ENCODE measurements at regions not wholly inside any gene's neighbourhood (a gene's known extent, or its start where the extent isn't known, plus 50 kb on each side); places are given as distances from the start of the nearest gene placed in this dataset.

- no peak overlapping the region for H3K4me3 ChIP-seq
- no peaks in the 10 kb centered on the region for H3K4me1 ChIP-seq
- no peaks in the 10 kb centered on the region for H3K36me3 ChIP-seq
- no peaks in the 10 kb centered on the region for H3K9me3 ChIP-seq
- H3K27ac ChIP-seq: no peak overlapping the region
- no peaks in the 10 kb centered on the region for H3K27me3 ChIP-seq
- TF ChIP-seq CTCF (IDR thresholded peaks at IDR 0.05): no peak
- intact Hi-C loops (cut with DNase I): no loop called here
- DNase-seq (ENCODE audit: low spot score in 2 of 2): no peak
Measured at GRCh38 chr3:159429702-159430101, 558.9 kb upstream of the IL12A start.

GRCh38 chr3:159432682-159433340 is 555.8 kb upstream of the IL12A start:
- Histone ChIP-seq H3K36me3 (no peaks in the 10 kb centered on the region), H3K27me3 (no peaks in the 10 kb centered on the region), H3K9me3 (no peaks in the 10 kb centered on the region), H3K4me1 (no peaks in the 10 kb centered on the region), H3K4me3 (no peak overlapping the region), H3K27ac (no peak overlapping the region)
- no peak for TF ChIP-seq CTCF (IDR thresholded peaks at IDR 0.05)
- DNase-seq (ENCODE audit: low spot score in 2 of 2): no peak
- intact Hi-C loops (cut with DNase I): no loop called here

DNA sequence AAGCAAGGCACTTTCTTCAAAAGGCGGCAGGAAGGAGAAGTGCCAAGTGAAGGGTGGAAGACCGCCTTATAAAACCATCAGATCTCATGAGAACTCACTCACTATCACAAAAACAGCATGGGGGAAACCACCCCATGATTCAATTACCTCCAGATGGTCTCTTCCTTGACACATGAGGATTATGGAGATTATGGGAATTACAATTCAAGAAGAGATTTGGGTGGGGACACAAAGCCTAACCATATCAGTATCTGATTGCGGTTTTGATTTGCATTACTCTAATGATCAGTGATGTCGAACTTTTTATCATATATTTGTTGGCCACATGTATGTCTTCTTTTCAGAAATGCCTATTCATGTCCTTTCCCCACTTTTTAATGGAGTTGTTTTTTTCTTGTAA is 549.3 kb upstream of the IL12A start:
- H3K27ac ChIP-seq: no peak overlapping the region
- intact Hi-C loops (cut with DNase I): no loop called here
- H3K9me3 ChIP-seq: no peaks in the 10 kb centered on the region
- no peak for DNase-seq (ENCODE audit: low spot score in 2 of 2)
- no peak for TF ChIP-seq CTCF (IDR thresholded peaks at IDR 0.05)
- H3K36me3 ChIP-seq: no peaks in the 10 kb centered on the region
- no peaks in the 10 kb centered on the region for H3K4me1 ChIP-seq
- H3K27me3 ChIP-seq: no peaks in the 10 kb centered on the region
- no peak overlapping the region for H3K4me3 ChIP-seq

GRCh38 chr3:159441279-159441678 is 547.4 kb upstream of the IL12A start:
- Histone ChIP-seq H3K4me1 (no peaks in the 10 kb centered on the region), H3K36me3 (no peaks in the 10 kb centered on the region), H3K4me3 (no peak overlapping the region), H3K27me3 (no peaks in the 10 kb centered on the region), H3K27ac (no peak overlapping the region), H3K9me3 (no peaks in the 10 kb centered on the region)
- no peak for TF ChIP-seq CTCF (IDR thresholded peaks at IDR 0.05)
- no peak for DNase-seq (ENCODE audit: low spot score in 2 of 2)
- intact Hi-C loops (cut with DNase I): no loop called here

GRCh38 chr3:159443266-159443665 is 545.4 kb upstream of the IL12A start:
- no peak for DNase-seq (ENCODE audit: low spot score in 2 of 2)
- intact Hi-C loops (cut with DNase I): no loop called here
- Histone ChIP-seq H3K27ac (no peak overlapping the region), H3K4me1 (no peaks in the 10 kb centered on the region), H3K27me3 (no peaks in the 10 kb centered on the region), H3K36me3 (no peaks in the 10 kb centered on the region), H3K9me3 (no peaks in the 10 kb centered on the region), H3K4me3 (no peak overlapping the region)
- TF ChIP-seq CTCF (IDR thresholded peaks at IDR 0.05): no peak

GRCh38 chr3:159447841-159448240 is 540.8 kb upstream of the IL12A start:
- Histone ChIP-seq H3K4me1 (no peaks in the 10 kb centered on the region), H3K4me3 (no peak overlapping the region), H3K9me3 (no peaks in the 10 kb centered on the region), H3K27me3 (no peaks in the 10 kb centered on the region), H3K36me3 (no peaks in the 10 kb centered on the region), H3K27ac (no peak overlapping the region)
- no peak for DNase-seq (ENCODE audit: low spot score in 2 of 2)
- TF ChIP-seq CTCF (IDR thresholded peaks at IDR 0.05): no peak
- intact Hi-C loops (cut with DNase I): no loop called here
